ENCODE measurements at regions not wholly inside any gene's neighbourhood (a gene's known extent, or its start where the extent isn't known, plus 50 kb on each side); places are given as distances from the start of the nearest gene placed in this dataset.
A peak's percentile ranks its signal among the peaks of the same experiment; 100 is the strongest.

DNA sequence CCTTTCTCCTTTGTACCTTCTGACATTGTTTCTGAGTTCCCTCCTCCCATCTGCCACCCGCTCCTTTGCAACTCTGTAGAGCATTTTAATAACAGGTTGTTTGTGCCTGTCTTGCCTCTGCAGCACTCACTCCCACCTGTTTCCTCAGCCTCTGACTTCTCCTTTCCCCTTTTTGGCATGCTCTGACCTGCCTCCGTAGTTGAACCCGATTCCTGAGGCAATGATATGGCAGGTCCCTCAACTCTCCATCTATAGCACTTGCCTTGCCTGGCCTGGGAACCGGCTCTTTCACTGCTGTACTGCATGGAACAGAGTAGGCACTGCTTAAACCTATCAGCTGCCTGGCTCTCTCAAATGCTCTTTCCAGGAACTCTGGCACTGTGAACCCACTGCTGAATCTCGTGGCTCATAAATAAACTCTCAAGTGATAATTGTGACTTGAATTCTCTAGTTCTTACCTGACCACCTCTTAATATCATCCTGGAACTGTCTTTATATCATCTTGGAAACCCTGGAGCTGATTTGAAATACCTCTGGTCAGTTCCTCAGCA, 50.3 kb downstream of the UTRN start:
- DNase-seq (ENCODE audit: low read depth) = no peak

DNA sequence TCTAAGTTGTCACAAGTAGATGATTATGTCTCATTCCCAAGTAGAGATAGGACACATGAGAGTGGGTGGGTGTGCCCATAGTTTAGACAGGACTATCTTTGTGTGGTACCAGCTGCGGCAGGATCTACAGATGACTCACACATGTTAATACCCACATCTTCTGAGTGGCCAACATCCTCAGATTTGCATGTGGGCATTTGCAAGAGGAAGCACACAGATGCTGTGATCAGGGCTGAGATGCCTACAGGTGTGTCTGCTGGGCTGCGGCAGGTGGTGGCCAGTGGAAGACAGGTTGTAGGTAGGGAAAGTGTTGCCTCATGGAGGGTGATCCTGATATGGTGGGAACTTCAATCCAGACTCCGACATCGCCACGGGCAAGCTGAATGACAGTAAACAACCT, 50.8 kb downstream of the UTRN start:
- DNase-seq (ENCODE audit: low read depth) = peak; percentile 15

DNA sequence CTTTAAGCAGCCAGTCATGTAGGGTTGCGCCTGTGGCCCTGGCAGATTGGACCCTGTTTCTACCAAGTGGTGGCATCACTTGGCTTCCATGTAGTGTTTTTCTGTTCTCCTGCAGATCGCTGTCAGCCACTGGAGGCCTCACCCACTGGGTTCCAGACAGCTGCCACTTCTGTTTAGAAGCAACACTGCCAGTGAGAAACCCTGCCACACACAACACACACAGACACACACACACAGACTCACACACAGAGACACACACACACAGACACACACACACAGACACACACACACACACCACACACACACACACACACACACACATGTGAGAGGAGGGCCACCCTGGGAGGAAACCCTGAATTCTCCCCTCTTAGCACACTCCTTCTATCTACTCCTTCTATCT, 51.8 kb downstream of the UTRN start:
- no peak for DNase-seq (ENCODE audit: low read depth)

- DNase-seq (ENCODE audit: low read depth) = no peak
These were observed 53.3 kb downstream of the UTRN start for GRCh38 chr6:144338474-144338873.

DNA sequence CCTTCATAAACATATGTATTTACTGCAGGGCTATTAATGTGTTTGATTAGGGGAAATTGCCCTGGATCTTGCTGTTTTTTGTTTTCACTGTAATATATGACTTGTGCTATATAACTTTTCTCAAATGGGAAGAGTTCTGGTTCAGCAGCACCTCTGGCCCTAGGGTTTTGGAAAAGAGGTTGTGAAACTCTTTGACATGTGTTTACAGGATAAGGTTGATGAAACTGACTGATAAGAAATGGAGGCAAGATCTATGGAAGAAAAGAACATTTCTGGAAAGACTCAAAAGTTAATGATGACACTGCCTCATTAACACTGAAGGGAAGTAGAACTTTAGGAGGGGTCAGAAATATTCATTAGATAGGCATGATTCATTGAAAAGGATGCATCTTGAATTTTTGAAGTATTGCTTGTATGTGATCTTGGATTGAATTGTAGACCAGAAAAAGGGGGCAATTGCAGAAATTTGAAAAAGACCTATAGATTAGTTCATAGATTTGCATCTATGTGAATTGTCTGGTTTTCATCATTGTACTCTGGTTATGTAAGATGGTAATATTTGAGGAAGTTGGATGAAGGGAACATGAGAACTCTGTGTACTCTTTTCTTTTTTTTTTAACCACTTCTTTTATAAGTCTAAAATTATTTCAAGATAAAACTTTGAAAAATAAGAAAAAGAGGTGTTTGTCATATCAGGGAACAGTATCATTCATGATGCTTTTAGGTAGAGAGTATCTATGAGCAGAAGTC, 54.0 kb downstream of the UTRN start:
- DNase-seq (ENCODE audit: low read depth) = no peak

- DNase-seq (ENCODE audit: low read depth) = no peak
These were observed 54.8 kb downstream of the UTRN start for GRCh38 chr6:144339859-144340452.

GRCh38 chr6:144340541-144341371, 55.6 kb downstream of the UTRN start:
- DNase-seq (ENCODE audit: low read depth) = no peak

GRCh38 chr6:144341831-144342527, 56.8 kb downstream of the UTRN start:
- no peak for DNase-seq (ENCODE audit: low read depth)

GRCh38 chr6:144343701-144344428, 58.7 kb downstream of the UTRN start:
- peak; percentile 49 for DNase-seq (ENCODE audit: low read depth)

DNA sequence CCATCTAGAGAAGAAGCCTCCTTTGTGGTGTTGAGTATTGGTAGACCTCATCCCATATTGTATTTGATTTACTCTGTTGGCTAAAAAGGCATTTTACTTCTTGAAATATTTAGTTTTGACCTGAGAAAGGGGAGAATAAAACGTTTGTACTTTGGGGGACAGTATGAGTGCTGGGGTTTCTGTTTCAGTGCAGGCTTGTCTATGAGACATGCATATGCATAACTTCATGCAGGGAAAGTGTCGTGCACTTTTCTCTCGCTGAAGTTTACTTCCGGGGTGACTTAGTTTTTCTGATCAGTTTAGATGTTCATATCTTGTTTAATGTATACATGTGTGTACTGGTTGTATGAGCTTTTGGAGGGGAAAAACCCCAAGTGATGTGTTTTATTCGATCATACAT, 59.5 kb downstream of the UTRN start:
- no peak for DNase-seq (ENCODE audit: low read depth)

DNA sequence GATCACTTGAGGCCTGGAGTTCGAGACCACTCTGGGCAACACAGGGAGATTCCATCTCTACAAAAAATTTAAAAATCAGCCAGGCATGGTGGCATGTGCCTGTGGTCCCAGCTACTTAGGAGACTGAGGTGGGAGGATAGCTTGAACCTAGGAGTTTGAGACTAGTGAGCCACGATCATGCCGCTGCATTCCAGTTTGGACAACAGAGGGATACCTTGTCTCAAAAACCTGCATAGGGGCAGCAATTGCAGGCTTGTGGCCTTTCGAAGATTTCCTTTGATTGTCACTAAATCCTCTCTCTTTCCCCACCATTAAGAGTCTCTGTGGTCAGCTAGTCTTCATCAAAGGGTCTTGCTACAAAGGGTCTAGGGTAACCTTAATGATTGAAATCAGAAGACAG, 60.3 kb downstream of the UTRN start:
- no peak for DNase-seq (ENCODE audit: low read depth)

DNA sequence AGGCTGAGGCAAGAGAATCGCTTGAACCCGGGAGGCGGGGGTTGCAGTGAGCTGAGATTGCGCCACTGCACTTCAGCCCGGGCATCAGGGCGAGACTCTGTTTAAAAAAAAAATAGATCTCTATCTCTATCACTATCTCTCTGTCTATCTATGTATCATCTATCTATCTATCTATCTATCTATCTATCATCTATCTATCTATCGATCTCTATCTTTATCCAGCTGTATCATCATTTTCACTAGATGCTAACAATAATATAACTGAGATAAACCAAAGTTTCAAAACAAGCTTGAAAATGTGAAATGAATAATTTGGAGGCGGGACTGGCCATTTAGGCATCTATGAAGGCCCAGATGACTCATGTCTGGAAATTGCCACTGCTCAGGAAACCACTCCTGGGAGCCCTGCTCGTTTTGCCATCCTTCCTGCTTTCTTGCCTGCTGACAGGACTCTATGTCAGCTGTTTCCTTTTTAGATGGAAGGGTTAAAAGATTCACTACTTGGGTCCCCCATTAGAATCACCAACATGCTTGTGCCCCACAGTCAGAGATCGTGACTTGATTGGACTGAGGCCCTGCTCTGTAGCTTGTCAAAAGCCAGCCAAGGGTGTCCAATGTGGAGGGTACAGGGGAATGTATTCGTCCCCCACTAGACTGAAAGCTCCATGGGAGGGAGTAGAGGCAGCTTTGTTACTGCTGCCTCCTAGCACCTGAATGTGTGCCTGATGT, 61.7 kb downstream of the UTRN start:
- DNase-seq (ENCODE audit: low read depth) = no peak

DNA sequence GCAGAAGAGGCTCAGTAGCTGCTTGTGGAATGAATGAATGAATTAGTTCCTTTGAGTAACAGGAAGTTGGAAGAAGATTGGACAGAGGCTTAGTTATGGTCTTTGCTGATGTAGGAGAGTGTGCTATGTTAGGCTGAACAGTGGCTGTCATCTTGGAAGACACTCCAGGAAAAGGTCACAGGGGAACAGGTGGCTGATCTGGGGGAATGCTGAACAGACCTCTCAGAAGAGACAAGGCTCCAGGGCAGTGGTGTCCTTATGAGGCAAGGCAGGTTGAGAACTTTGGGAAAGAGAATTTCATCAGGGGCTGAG, 62.3 kb downstream of the UTRN start:
- DNase-seq (ENCODE audit: low read depth) = no peak

GRCh38 chr6:144347933-144348332, 62.8 kb downstream of the UTRN start:
- DNase-seq (ENCODE audit: low read depth) = no peak

- no peak for DNase-seq (ENCODE audit: low read depth)
These were observed 64.8 kb downstream of the UTRN start for GRCh38 chr6:144349690-144350527.

DNA sequence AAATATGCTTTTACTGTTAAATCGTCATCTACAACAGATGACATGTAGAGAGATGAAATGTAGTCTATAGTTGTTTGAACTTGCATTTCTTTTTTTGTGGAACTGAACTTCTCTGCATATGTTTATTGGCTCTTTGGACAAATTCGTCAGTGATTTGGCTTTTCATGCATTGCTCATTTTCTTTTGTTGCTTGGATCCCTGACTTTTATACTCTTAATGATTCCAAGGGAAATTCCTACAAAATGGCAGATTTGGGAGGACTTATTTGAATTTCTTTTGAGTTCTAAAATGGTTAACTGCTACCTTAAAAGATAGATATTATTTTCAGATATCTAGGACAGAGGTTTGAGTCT, 65.4 kb downstream of the UTRN start:
- DNase-seq (ENCODE audit: low read depth) = no peak

GRCh38 chr6:144351379-144352127, 66.4 kb downstream of the UTRN start:
- no peak for DNase-seq (ENCODE audit: low read depth)

GRCh38 chr6:144352331-144352730, 67.2 kb downstream of the UTRN start:
- no peak for DNase-seq (ENCODE audit: low read depth)

DNA sequence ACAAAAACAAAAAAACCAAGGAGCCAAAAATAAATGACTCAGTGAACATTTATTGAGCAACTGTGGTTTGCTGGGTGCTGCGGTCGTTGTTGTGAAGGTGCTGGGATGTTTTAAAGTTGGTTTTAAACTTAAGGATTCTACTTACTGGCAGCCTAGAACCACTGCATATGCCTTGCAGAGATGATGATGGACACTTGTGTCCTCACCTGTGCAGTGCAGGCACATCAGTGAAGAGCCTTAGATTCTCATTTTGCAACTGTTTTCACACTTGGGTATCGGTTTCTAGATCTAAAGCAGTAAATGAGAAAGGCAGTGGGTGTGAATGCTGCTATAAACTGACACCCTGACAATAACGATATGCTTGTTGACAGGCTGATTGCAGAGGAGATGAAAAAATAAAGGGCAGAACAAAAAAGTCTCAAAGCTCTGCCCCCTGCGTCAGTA, 68.8 kb downstream of the UTRN start:
- no peak for DNase-seq (ENCODE audit: low read depth)
